ENCODE measurements at regions not wholly inside any gene's neighbourhood (a gene's known extent, or its start where the extent isn't known, plus 50 kb on each side); places are given as distances from the start of the nearest gene placed in this dataset.

DNA sequence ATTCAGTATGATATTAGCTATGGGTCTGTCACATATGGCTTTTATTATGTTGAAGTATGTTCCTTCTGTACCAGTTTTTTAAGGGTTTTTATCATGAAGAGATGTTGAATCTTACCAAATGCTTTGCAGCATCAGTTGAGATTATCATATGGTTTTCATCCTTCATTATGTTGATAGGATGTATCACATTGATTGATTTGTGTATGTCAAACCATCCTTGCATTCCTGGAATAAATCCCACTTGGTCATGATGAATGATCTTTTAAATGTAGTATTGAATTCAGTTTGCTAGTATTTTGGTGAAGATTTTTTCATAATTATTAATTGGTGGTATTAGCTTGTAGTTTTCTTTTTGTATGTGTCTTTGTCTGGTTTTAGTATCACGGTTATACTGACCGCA lies 185.9 kb downstream of the MBL2 start:
- no peak overlapping the region for H3K4me3 Mint-ChIP-seq (ENCODE audit: unreplicated experiment)
- DNase-seq (ENCODE audit: low read depth), result no peak
- no peak overlapping the region for H3K4me3 ChIP-seq (ENCODE audit: insufficient read depth, low read depth, low read length)
- no peaks in the 10 kb centered on the region for H3K79me2 ChIP-seq (ENCODE audit: insufficient read depth, low read length)
- H3K9me3 ChIP-seq (ENCODE audit: insufficient read depth, low read depth, low read length), result no peaks in the 10 kb centered on the region
- H3K4me1 ChIP-seq (ENCODE audit: insufficient read depth, low read length), result no peaks in the 10 kb centered on the region
- H3K9me3 Mint-ChIP-seq (ENCODE audit: unreplicated experiment), result peaks cover 7% of the 10 kb centered on the region
- H2AFZ ChIP-seq (ENCODE audit: low read depth, low read length), result no peak overlapping the region
- no peak overlapping the region for H3K27ac ChIP-seq (ENCODE audit: low read depth, low read length)
- H4K20me1 ChIP-seq (ENCODE audit: insufficient read depth, low read length), result no peaks in the 10 kb centered on the region
- no peak overlapping the region for H3K4me2 ChIP-seq (ENCODE audit: low read length)
- FAIRE-seq, result no peak
- TF ChIP-seq, protein P1, sequence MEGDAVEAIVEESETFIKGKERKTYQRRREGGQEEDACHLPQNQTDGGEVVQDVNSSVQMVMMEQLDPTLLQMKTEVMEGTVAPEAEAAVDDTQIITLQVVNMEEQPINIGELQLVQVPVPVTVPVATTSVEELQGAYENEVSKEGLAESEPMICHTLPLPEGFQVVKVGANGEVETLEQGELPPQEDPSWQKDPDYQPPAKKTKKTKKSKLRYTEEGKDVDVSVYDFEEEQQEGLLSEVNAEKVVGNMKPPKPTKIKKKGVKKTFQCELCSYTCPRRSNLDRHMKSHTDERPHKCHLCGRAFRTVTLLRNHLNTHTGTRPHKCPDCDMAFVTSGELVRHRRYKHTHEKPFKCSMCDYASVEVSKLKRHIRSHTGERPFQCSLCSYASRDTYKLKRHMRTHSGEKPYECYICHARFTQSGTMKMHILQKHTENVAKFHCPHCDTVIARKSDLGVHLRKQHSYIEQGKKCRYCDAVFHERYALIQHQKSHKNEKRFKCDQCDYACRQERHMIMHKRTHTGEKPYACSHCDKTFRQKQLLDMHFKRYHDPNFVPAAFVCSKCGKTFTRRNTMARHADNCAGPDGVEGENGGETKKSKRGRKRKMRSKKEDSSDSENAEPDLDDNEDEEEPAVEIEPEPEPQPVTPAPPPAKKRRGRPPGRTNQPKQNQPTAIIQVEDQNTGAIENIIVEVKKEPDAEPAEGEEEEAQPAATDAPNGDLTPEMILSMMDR (IDR thresholded peaks at IDR 0.05; ENCODE audit: insufficient read depth, low read depth, low read length), result no peak
- TF ChIP-seq EZH2 (IDR thresholded peaks at IDR 0.05; ENCODE audit: insufficient read depth, low read length), result no peak
- no peak overlapping the region for H3K9ac ChIP-seq (ENCODE audit: low read length)
- no peaks in the 10 kb centered on the region for H3K27me3 ChIP-seq (ENCODE audit: insufficient read depth, low read length)
- no peak overlapping the region for H3K27ac Mint-ChIP-seq (ENCODE audit: unreplicated experiment)
- no peaks in the 10 kb centered on the region for H3K4me1 Mint-ChIP-seq (ENCODE audit: low read depth, unreplicated experiment)
- H3K27me3 Mint-ChIP-seq (ENCODE audit: low read depth, unreplicated experiment), result no peaks in the 10 kb centered on the region
- peaks cover 2% of the 10 kb centered on the region for H3K36me3 Mint-ChIP-seq (ENCODE audit: low read depth, unreplicated experiment)
- no peaks in the 10 kb centered on the region for H3K36me3 ChIP-seq (ENCODE audit: insufficient read depth, low read length)

DNA sequence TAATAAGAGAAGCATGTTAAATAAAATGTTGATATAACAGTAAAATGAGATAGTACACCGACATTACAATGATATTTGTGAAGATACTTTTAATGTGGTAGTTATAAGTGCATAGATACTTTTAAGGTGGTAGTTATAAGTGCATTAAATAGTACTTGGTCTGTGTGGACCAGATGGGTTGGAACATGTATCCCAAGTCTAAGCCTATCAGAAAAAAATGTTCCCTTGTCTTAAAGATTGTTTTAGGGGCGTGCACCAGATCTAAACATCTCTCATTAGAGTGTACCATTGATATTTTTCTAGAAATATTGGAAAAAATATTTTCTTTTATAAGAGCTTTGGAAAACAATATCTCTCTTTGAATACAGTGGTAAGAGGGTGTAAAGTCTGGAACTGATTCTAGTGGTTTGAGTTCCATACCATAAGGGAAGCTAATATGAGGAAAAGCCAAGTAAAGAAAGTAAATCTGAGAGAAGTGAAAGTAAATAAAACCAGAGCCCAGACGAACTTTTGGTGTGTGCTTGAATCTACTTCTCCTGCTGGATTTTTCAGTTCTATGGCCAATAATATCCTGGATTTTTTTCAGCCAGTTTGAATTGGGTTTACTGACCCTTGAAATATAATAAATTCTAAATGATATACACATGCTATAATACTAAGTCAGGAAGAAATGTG lies 175.3 kb downstream of the MBL2 start:
- FAIRE-seq, result no peak
- Mint-ChIP-seq H3K36me3 (ENCODE audit: low read depth, unreplicated experiment) (no peaks in the 10 kb centered on the region), H3K27ac (ENCODE audit: unreplicated experiment) (no peak overlapping the region), H3K4me3 (ENCODE audit: unreplicated experiment) (no peak overlapping the region), H3K9me3 (ENCODE audit: unreplicated experiment) (peaks cover 2% of the 10 kb centered on the region), H3K4me1 (ENCODE audit: low read depth, unreplicated experiment) (no peaks in the 10 kb centered on the region), H3K27me3 (ENCODE audit: low read depth, unreplicated experiment) (no peaks in the 10 kb centered on the region)
- no peak overlapping the region for H3K27ac ChIP-seq (ENCODE audit: low read depth, low read length)
- no peak for TF ChIP-seq EZH2 (IDR thresholded peaks at IDR 0.05; ENCODE audit: insufficient read depth, low read length)
- TF ChIP-seq, protein P1 (IDR thresholded peaks at IDR 0.05; ENCODE audit: insufficient read depth, low read depth, low read length), result no peak
- H4K20me1 ChIP-seq (ENCODE audit: insufficient read depth, low read length), result no peaks in the 10 kb centered on the region
- no peaks in the 10 kb centered on the region for H3K9me3 ChIP-seq (ENCODE audit: insufficient read depth, low read depth, low read length)
- no peak overlapping the region for H3K4me2 ChIP-seq (ENCODE audit: low read length)
- no peak overlapping the region for H2AFZ ChIP-seq (ENCODE audit: low read depth, low read length)
- DNase-seq (ENCODE audit: low read depth), result no peak
- H3K79me2 ChIP-seq (ENCODE audit: insufficient read depth, low read length), result no peaks in the 10 kb centered on the region
- no peaks in the 10 kb centered on the region for H3K4me1 ChIP-seq (ENCODE audit: insufficient read depth, low read length)
- no peak overlapping the region for H3K9ac ChIP-seq (ENCODE audit: low read length)
- H3K36me3 ChIP-seq (ENCODE audit: insufficient read depth, low read length), result no peaks in the 10 kb centered on the region
- H3K27me3 ChIP-seq (ENCODE audit: insufficient read depth, low read length), result no peaks in the 10 kb centered on the region
- H3K4me3 ChIP-seq (ENCODE audit: insufficient read depth, low read depth, low read length), result no peak overlapping the region

DNA sequence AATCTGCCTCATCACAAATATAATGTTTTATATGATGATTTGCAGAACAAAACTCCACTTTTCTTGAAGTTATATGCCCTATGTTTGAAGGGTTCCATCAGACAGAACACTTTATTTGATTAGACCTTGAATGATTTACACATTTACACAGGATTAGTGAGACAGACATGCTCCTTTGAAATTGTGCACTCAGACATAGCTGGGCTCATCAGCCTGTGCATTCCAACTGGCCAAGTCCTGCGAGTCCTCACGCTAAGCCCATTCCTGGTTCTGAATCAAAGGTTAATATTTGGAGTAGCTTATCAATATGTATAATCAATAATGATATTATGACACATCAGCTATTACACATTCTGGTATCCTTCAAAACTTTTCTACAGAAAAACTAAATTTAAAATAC lies 173.6 kb downstream of the MBL2 start:
- H3K9me3 ChIP-seq (ENCODE audit: insufficient read depth, low read depth, low read length), result no peaks in the 10 kb centered on the region
- no peaks in the 10 kb centered on the region for H3K27me3 Mint-ChIP-seq (ENCODE audit: low read depth, unreplicated experiment)
- H3K4me3 ChIP-seq (ENCODE audit: insufficient read depth, low read depth, low read length), result no peak overlapping the region
- no peaks in the 10 kb centered on the region for H3K79me2 ChIP-seq (ENCODE audit: insufficient read depth, low read length)
- no peaks in the 10 kb centered on the region for H4K20me1 ChIP-seq (ENCODE audit: insufficient read depth, low read length)
- H3K4me1 ChIP-seq (ENCODE audit: insufficient read depth, low read length), result no peaks in the 10 kb centered on the region
- no peak overlapping the region for H2AFZ ChIP-seq (ENCODE audit: low read depth, low read length)
- FAIRE-seq, result no peak
- no peak overlapping the region for H3K4me3 Mint-ChIP-seq (ENCODE audit: unreplicated experiment)
- no peaks in the 10 kb centered on the region for H3K27me3 ChIP-seq (ENCODE audit: insufficient read depth, low read length)
- no peak for DNase-seq (ENCODE audit: low read depth)
- H3K36me3 ChIP-seq (ENCODE audit: insufficient read depth, low read length), result no peaks in the 10 kb centered on the region
- H3K36me3 Mint-ChIP-seq (ENCODE audit: low read depth, unreplicated experiment), result no peaks in the 10 kb centered on the region
- no peak overlapping the region for H3K27ac ChIP-seq (ENCODE audit: low read depth, low read length)
- H3K4me1 Mint-ChIP-seq (ENCODE audit: low read depth, unreplicated experiment), result no peaks in the 10 kb centered on the region
- H3K9me3 Mint-ChIP-seq (ENCODE audit: unreplicated experiment), result no peaks in the 10 kb centered on the region
- TF ChIP-seq, protein P1 (IDR thresholded peaks at IDR 0.05; ENCODE audit: insufficient read depth, low read depth, low read length), result no peak
- TF ChIP-seq EZH2 (IDR thresholded peaks at IDR 0.05; ENCODE audit: insufficient read depth, low read length), result no peak
- no peak overlapping the region for H3K27ac Mint-ChIP-seq (ENCODE audit: unreplicated experiment)
- H3K9ac ChIP-seq (ENCODE audit: low read length), result no peak overlapping the region
- no peak overlapping the region for H3K4me2 ChIP-seq (ENCODE audit: low read length)

All from astrocyte (in vitro differentiated cells and primary cell).